Stimulated activated CD8-positive, alpha-beta memory T cell treated with anti-CD3 and anti-CD28 coated beads, Interleukin-7, amount 100 ng/mL, for 48 hours (primary cell): ENCODE measurements at regions not wholly inside any gene's neighbourhood (a gene's known extent, or its start where the extent isn't known, plus 50 kb on each side); places are given as distances from the start of the nearest gene placed in this dataset.

Experiments used
- DNase-seq, 2 donors: peaks; one replicate each; pipeline ENCODE4 v3.0.0-alpha.2; 2020; ENCODE audit warnings: low read depth in 1 of 2; ENCODE audit errors: extremely low read depth in 1 of 2

- no peak for DNase-seq
Measured at GRCh38 chr2:45301307-45302277, 292.3 kb upstream of the SIX2 start.

GRCh38 chr2:45300026-45300750 lies 290.9 kb upstream of the SIX2 start:
- no peak for DNase-seq

DNA sequence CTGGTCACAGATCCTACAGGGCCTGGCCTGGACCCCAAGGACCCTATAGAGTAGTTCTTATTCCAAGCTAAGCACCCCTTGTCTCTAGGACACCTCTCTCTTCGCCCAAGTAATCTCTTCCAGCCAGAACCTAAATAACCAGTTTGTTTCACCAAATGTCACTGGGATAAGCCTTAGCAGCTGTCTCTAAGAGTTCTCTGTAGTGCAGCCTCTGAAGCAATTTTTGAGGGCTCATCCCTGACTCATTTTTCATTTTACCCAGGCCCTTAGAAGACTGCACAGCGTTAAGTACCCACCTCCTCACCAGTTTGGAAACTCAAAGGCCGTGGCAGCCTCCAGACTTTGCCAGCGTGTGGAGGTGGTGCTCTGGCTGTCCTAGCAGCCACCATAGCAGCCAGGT lies 290.1 kb upstream of the SIX2 start:
- DNase-seq, result no peak

- no peak for DNase-seq
Measured at GRCh38 chr2:45293182-45293581, 283.9 kb upstream of the SIX2 start.

DNA sequence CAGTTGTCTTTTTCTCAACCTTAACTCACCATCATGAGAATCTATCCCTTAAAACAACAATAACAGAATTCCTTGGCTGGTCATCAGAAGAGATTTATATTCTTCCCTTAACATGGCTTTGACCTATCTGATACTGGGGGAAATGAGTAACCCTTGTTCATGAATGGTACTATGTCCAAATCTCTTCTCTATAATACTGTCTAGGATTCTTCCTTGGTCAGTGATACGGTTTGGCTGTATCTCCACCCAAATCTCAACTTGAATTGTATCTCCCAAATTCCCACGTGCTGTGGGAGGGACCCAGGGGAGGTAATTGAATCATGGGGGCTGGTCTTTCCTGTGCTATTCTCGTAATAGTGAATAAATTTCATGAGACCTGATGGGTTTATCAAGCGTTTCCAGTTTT lies 282.0 kb upstream of the SIX2 start:
- DNase-seq, result no peak

GRCh38 chr2:45289997-45290709 lies 280.9 kb upstream of the SIX2 start:
- no peak for DNase-seq

GRCh38 chr2:45288532-45289417 lies 279.5 kb upstream of the SIX2 start:
- no peak for DNase-seq

GRCh38 chr2:45287045-45287444 lies 277.8 kb upstream of the SIX2 start:
- DNase-seq, result no peak

GRCh38 chr2:45285771-45286390 lies 276.6 kb upstream of the SIX2 start:
- DNase-seq, result no peak

DNA sequence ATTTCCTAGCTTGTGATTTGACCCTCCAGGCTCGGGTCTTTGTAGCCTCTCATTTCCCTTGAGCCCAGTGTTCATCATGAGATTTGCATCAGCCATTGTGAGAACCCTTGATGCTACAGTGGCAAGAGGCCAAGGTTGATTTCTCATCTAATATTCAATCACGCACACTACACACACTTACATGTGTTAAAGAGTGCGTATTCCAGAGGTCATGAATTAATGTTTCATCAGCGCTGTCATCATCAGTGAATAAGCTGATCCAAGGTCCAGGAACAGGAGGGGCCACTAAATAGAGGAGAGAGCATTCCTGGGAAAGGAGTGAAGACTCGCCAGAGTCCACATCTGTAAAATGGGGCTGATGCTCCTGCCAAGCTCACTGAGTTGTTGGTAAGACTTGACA lies 276.1 kb upstream of the SIX2 start:
- no peak for DNase-seq

- DNase-seq, result no peak
Measured at GRCh38 chr2:45284621-45284995, 275.4 kb upstream of the SIX2 start.

DNA sequence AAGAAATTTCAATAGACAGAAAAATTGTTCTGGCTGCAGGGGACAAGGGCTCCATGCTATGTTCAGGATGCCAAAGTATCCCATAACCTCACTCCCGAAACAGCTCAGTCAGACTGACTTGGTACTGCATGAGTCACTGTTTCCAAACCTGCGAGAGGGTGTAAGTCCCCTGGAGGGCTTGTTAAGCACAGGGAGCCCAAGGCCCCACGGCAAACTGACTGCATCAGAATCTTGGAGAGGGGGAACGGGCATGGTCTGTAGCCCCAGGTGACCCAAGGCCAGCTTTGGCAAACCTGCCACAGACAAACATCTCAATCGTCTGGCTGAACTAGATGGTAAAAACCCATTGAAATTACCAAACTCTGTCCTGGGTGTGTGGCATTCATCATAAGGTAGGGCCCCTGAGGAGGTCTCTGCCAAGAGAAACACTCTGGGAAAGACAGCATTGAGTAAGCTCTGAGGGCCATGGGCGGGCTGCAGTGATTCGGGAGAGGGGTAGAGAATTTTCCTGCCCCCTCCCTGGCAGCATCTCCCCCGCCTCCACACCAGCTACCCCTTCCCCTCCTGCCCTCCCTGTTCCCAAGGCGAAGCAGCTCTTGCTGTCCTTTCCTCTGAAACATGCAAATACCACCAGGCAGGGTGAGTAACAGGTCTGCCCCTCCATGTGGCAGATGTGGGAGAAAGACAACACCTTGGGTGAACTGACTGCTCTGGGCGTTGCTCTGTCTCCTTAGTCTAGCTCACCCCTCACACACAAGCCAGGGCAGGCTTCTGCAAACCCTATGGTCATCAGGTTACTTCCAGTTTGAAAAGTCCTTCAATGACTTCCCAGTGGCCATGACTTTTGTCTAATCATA lies 274.7 kb upstream of the SIX2 start:
- DNase-seq, result no peak

GRCh38 chr2:45282646-45283045 lies 273.4 kb upstream of the SIX2 start:
- no peak for DNase-seq

DNA sequence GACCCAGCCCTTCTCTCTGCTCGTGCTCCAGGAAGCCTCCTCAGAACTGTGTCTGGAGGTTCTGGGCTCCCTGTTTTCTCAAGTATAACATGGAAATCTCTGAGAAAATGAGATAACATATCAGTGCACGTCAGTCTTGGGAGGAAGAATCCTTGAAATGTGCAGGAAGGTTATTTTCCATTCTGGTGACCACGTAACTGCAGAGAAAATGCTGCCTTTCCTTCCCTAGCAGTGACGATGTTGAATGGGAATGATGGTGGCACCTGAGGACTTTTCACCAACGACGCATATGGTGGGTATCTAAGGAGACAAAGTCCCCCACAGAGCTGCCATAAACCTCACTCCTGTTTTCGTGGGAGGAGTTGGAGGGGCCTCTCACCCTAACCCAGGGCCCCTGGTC lies 272.1 kb upstream of the SIX2 start:
- DNase-seq, result no peak

DNA sequence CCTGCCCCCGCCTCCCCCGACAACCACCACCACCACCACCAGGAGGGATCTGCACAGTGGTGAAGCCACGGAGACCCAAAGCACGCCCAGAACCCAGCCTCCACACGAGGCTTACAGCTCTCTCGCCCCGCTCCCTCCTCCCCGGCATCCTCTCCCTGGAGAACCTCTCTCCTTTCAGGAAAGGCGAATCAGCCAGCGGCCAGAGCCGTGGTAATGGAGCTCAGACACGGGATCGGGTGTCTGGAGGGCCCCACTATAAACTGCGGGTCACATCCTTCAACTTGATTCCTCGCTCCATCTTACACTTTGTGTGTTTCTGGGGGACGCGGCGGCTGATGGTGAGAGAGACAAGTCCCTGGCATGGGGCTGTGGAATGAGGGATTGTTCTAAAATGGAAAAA lies 271.5 kb upstream of the SIX2 start:
- no peak for DNase-seq

GRCh38 chr2:45279356-45279755 lies 270.1 kb upstream of the SIX2 start:
- no peak for DNase-seq

DNA sequence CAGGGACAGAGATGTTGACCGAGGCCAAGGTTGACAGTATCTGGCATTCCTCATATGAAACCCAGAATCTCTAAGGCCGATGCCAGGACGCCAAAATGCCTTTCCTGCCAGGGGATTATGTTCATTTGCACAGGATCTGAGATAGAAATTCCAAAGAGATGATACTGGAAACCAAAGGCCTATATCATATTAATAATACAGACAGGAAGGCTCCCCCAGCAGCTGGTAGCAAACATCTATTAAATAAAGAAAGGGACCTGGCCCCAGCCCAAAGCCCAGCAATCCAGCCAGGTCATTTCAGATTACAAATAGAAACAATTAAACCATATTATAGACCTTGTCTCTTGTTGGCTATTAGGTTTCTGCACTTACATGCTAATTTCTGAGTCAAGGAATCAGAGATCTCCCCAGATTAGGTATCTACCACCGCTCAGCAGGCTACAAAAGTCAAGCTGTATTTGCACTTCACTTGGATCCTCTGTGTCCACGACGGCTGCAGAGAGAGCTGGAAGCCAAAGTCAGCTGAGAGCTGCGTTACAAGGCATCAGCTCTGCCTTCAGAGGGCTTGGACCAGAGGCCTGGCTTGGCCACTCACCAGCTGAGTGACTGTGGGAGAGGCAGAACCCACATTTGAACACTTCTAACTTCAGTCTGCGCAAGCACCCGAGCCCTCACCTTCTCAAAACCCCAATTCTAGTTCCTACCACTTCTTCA lies 269.3 kb upstream of the SIX2 start:
- no peak for DNase-seq

DNA sequence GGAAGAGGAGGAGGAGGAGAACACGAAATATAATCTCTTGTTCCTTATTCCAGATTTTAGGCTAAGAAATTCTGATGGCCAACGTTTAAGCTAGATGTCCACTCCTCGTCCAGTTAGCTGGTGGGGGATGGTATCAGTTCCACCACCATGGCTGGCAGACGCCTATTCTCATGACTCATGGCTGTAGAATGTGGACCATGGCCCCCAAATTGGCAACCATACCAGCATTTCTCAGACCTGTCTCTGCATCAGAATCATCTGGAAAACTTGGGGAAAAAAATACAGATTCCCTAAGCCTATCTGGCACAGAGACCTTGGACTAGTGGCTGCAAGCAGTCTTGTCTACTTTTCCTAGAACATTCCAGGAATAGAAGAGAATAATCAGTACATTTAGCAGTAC lies 267.7 kb upstream of the SIX2 start:
- DNase-seq, result no peak

- no peak for DNase-seq
Measured at GRCh38 chr2:45275806-45276205, 266.6 kb upstream of the SIX2 start.
